Natural killer cell (primary cell): ENCODE measurements at regions not wholly inside any gene's neighbourhood (a gene's known extent, or its start where the extent isn't known, plus 50 kb on each side); places are given as distances from the start of the nearest gene placed in this dataset.

Experiments
- ATAC-seq, 3 donors: fragments of 150-1000 bp in 2 of 3; fragments of 200-7000 bp in 1 of 3; cut with Tn5 transposase; 1 replicate in 1 of 3; 2 replicates in 2 of 3; pipeline ENCODE4 v1.10.0; 2021; ENCODE audit warnings: mild to moderate bottlenecking in 2 of 3, moderate library complexity in 2 of 3
- DNase-seq, 2 donors: peaks; one replicate each; pipeline versions ENCODE4 v3.0.0 to v3.0.0-alpha.2; 2013 to 2021; ENCODE audit warnings: mixed read lengths in 1 of 2
- H3K27ac ChIP-seq: one replicate; pipeline ENCODE4 v1.5.1; 2013; ENCODE audit warnings: mild to moderate bottlenecking, low read length
- H3K27me3 ChIP-seq: one replicate; pipeline ENCODE4 v1.6.1; 2013; ENCODE audit warnings: low read length; ENCODE audit not compliant: control insufficient read depth, insufficient read depth
- H3K36me3 ChIP-seq: one replicate; pipeline ENCODE4 v1.6.1; 2013; ENCODE audit warnings: low read length; ENCODE audit not compliant: control insufficient read depth, insufficient read depth
- H3K4me1 ChIP-seq: one replicate; pipeline ENCODE4 v1.6.1; 2013; ENCODE audit warnings: low read length; ENCODE audit not compliant: control insufficient read depth, insufficient read depth
- H3K4me3 ChIP-seq: one replicate; pipeline ENCODE4 v1.5.1; 2013; ENCODE audit warnings: low read length
- H3K9me3 ChIP-seq: one replicate; pipeline ENCODE4 v1.6.1; 2013; ENCODE audit warnings: low read length; ENCODE audit not compliant: control insufficient read depth, insufficient read depth
- H3K27ac Mint-ChIP-seq, 2 donors: one replicate each; pipeline ENCODE4 v1.8.0; 2022; ENCODE audit warnings: mild to moderate bottlenecking in 2 of 2, mixed read lengths in 2 of 2, moderate library complexity in 1 of 2
- H3K27me3 Mint-ChIP-seq, 2 donors: one replicate each; pipeline ENCODE4 v1.8.0; 2022; ENCODE audit warnings: low read depth in 2 of 2, mixed read lengths in 2 of 2
- H3K36me3 Mint-ChIP-seq: one replicate; pipeline ENCODE4 v1.8.0; 2022; ENCODE audit warnings: mixed read lengths
- H3K4me1 Mint-ChIP-seq, 2 donors: one replicate each; pipeline ENCODE4 v1.8.0; 2022; ENCODE audit warnings: mixed read lengths in 2 of 2
- H3K4me3 Mint-ChIP-seq: one replicate; pipeline ENCODE4 v1.8.0; 2022; ENCODE audit warnings: mild to moderate bottlenecking, moderate library complexity, mixed read lengths
- H3K9me3 Mint-ChIP-seq, 2 donors: one replicate each; pipeline ENCODE4 v1.8.0; 2022; ENCODE audit warnings: mixed read lengths in 2 of 2
- CTCF ChIP-seq: fragments of 200-600 bp; IDR thresholded peaks from one replicate; pipeline ENCODE4 v1.8.0; 2022; ENCODE audit warnings: antibody characterized with exemption
- WGBS: methylation state at CpG from one replicate; pipeline ENCODE4 v1.1.7; 2013; ENCODE audit warnings: missing lambda C conversion rate; ENCODE audit not compliant: insufficient coverage; 5-methylcytosine and 5-hydroxymethylcytosine counted together
- intact Hi-C: fragments of 100-400 bp; cut with micrococcal nuclease; formaldehyde crosslinking; loops from one replicate; pipeline ENCODE4 v1.14.2; 2022

GRCh38 chr11:98277251-98277912 lies 743.4 kb upstream of the CNTN5 start:
- Mint-ChIP-seq H3K27ac (no peak overlapping the region), H3K4me3 (no peak overlapping the region), H3K9me3 (peaks cover 5 to 18% of the 10 kb centered on the region in 2 donors), H3K4me1 (no peaks in the 10 kb centered on the region), H3K27me3 (no peaks in the 10 kb centered on the region), H3K36me3 (no peaks in the 10 kb centered on the region)
- no peak for DNase-seq
- no peaks in the 10 kb centered on the region for H3K27me3 ChIP-seq
- ATAC-seq: no peak
- intact Hi-C loops: no loop called here
- no peaks in the 10 kb centered on the region for H3K36me3 ChIP-seq
- H3K4me3 ChIP-seq: no peak overlapping the region
- WGBS: 71% methylated on average over 1 of the region's 2 CpGs
- TF ChIP-seq CTCF: no peak
- peaks cover 2% of the 10 kb centered on the region for H3K9me3 ChIP-seq
- no peaks in the 10 kb centered on the region for H3K4me1 ChIP-seq
- no peak overlapping the region for H3K27ac ChIP-seq

DNA sequence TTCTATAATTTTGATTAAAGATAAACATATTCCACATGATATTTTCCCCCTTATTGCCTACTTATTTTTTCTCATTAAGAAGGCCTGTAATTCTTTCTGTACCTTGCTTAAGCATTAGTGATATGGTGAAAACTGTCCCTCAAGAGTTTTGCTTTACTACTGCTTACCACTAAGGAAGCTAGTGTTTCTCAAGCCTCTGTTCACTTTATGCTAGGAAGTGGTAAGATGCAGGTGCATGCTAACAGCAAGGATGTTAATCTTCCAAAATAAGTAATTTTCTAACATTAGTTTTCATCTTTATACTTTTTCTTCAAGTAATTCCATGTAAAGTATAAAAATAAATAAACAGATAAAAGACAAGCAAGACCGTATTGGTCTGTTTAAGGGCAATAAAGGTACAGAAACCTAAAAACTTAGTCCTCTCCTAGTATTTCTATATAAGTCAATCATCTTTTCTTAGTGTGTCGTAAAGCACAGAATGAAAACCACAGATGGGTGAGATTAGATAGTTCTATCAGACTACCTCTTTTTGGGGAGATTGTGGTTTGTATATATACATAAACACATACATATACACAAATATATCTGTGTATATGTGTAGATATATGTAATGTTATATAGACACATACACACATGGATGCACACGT lies 731.0 kb upstream of the CNTN5 start:
- TF ChIP-seq CTCF: no peak
- Mint-ChIP-seq H3K36me3 (no peaks in the 10 kb centered on the region), H3K4me1 (no peaks in the 10 kb centered on the region), H3K4me3 (no peak overlapping the region), H3K27ac (no peak overlapping the region), H3K27me3 (no peaks in the 10 kb centered on the region), H3K9me3 (peaks cover 7 to 13% of the 10 kb centered on the region in 2 donors)
- ATAC-seq (no peak), DNase-seq (no peak)
- Histone ChIP-seq H3K9me3 (no peaks in the 10 kb centered on the region), H3K4me3 (no peak overlapping the region), H3K27me3 (no peaks in the 10 kb centered on the region), H3K27ac (no peak overlapping the region), H3K36me3 (no peaks in the 10 kb centered on the region), H3K4me1 (no peaks in the 10 kb centered on the region)
- WGBS: no CpG with 5 or more reads among the region's 3 CpGs
- intact Hi-C loops: no loop called here

- WGBS: 87% methylated on average over 3 of the region's 4 CpGs
- H3K27me3 ChIP-seq: no peaks in the 10 kb centered on the region
- H3K27ac ChIP-seq: no peak overlapping the region
- no peak overlapping the region for H3K4me3 ChIP-seq
- Mint-ChIP-seq H3K4me1 (peaks cover 6 to 10% of the 10 kb centered on the region in 2 donors), H3K36me3 (no peaks in the 10 kb centered on the region), H3K9me3 (peaks cover 8 to 16% of the 10 kb centered on the region in 2 donors), H3K4me3 (no peak overlapping the region), H3K27me3 (no peaks in the 10 kb centered on the region), H3K27ac (no peak overlapping the region)
- DNase-seq (no peak), ATAC-seq (no peak)
- no peak for TF ChIP-seq CTCF
- no peaks in the 10 kb centered on the region for H3K36me3 ChIP-seq
- intact Hi-C loops: no loop called here
- H3K4me1 ChIP-seq: no peaks in the 10 kb centered on the region
- H3K9me3 ChIP-seq: no peaks in the 10 kb centered on the region
Observed at GRCh38 chr11:98296091-98296880, 724.5 kb upstream of the CNTN5 start.
